GM23338 (cell line): ENCODE measurements at regions not wholly inside any gene's neighbourhood (a gene's known extent, or its start where the extent isn't known, plus 50 kb on each side); places are given as distances from the start of the nearest gene placed in this dataset.

Experiments used
- CTCF ChIP-seq, 2 experiments: fragments of 200-600 bp in 1 of 2; sonication (generic) in 1 of 2; conservative IDR thresholded peaks; 2 replicates each; pipeline versions ENCODE4 v1.5.1 to v1.6.1; 2016 to 2017; ENCODE audit warnings: antibody characterized with exemption in 2 of 2, low read depth in 2 of 2, mild to moderate bottlenecking in 2 of 2, moderate library complexity in 1 of 2
- EZH2 ChIP-seq: fragments of 200-600 bp; sonication (generic); IDR thresholded peaks from one replicate; pipeline ENCODE4 v1.8.0; 2017; ENCODE audit warnings: antibody characterized with exemption, mild to moderate bottlenecking, low read depth; ENCODE audit not compliant: unreplicated experiment
- EZH2phosphoT487 ChIP-seq: fragments of 200-600 bp; sonication (generic); IDR thresholded peaks from one replicate; pipeline ENCODE4 v1.8.1; 2018; ENCODE audit warnings: antibody characterized with exemption; ENCODE audit not compliant: unreplicated experiment
- JUNB ChIP-seq: IDR thresholded peaks from one replicate; pipeline ENCODE4 v1.6.1; 2016; ENCODE audit warnings: antibody characterized with exemption; ENCODE audit not compliant: unreplicated experiment
- NANOG ChIP-seq: IDR thresholded peaks from 2 replicates; pipeline ENCODE4 v1.6.1; 2016; ENCODE audit warnings: antibody characterized with exemption, borderline replicate concordance
- POLR2AphosphoS5 ChIP-seq: IDR thresholded peaks from 2 replicates; pipeline ENCODE4 v1.6.1; 2016; ENCODE audit warnings: antibody characterized with exemption, low read depth
- REST ChIP-seq: IDR thresholded peaks from one replicate; pipeline ENCODE4 v1.6.1; 2018; ENCODE audit warnings: antibody characterized with exemption; ENCODE audit not compliant: unreplicated experiment
- STAT1 ChIP-seq: IDR thresholded peaks from one replicate; pipeline ENCODE4 v1.6.1; 2016; ENCODE audit warnings: antibody characterized with exemption; ENCODE audit not compliant: unreplicated experiment
- ZNF114 ChIP-seq: fragments of 250-450 bp; sonication (Bioruptor Pico); IDR thresholded peaks from 2 replicates; pipeline ENCODE4 v1.5.0; 2020; ENCODE audit warnings: mild to moderate bottlenecking, moderate library complexity

- no peak for TF ChIP-seq STAT1
- TF ChIP-seq CTCF (conservative IDR thresholded peaks at IDR 0.05; ENCODE audit: low read depth in 2 of 2), result no peak
- no peak for TF ChIP-seq EZH2phosphoT487
- no peak for TF ChIP-seq POLR2AphosphoS5
- no peak for TF ChIP-seq EZH2
- TF ChIP-seq NANOG, result no peak
- TF ChIP-seq JUNB, result no peak
- no peak for TF ChIP-seq ZNF114 (CRISPR knock-in tag)
- TF ChIP-seq REST, result no peak
Observed at GRCh38 chr2:221267773-221268425, 304.2 kb downstream of the EPHA4 start.
